Subcutaneous abdominal adipose tissue (tissue), 5 donors: ENCODE measurements at regions not wholly inside any gene's neighbourhood (a gene's known extent, or its start where the extent isn't known, plus 50 kb on each side); places are given as distances from the start of the nearest gene placed in this dataset.
"Not testable (repeated sequence)": the region's sequence is repeated elsewhere in the genome, so short reads cannot be mapped to it uniquely, and the experiment has no call there.

Experiments used
- H3K27ac ChIP-seq: one replicate; pipeline ENCODE4 v1.7.0; 2013; ENCODE audit warnings: low read depth, mild to moderate bottlenecking, inconsistent platforms, low read length, moderate library complexity
- H3K27me3 ChIP-seq, 5 donors: one replicate each; pipeline ENCODE4 v1.7.0; 2013; ENCODE audit warnings: low read length in 5 of 5, inconsistent platforms in 1 of 5; ENCODE audit not compliant: control insufficient read depth in 5 of 5, insufficient read depth in 4 of 5
- H3K36me3 ChIP-seq, 5 donors: one replicate each; pipeline ENCODE4 v1.7.0; 2013; ENCODE audit warnings: low read length in 5 of 5; ENCODE audit not compliant: control insufficient read depth in 5 of 5, insufficient read depth in 5 of 5
- H3K4me1 ChIP-seq, 5 donors: one replicate each; pipeline ENCODE4 v1.7.0; 2013; ENCODE audit warnings: low read length in 5 of 5, mild to moderate bottlenecking in 3 of 5, moderate library complexity in 1 of 5; ENCODE audit not compliant: control insufficient read depth in 5 of 5, insufficient read depth in 5 of 5
- H3K4me3 ChIP-seq, 5 donors: one replicate each; pipeline ENCODE4 v1.7.0; 2013; ENCODE audit warnings: low read length in 5 of 5, low read depth in 1 of 5
- H3K9ac ChIP-seq, 5 donors: one replicate each; pipeline ENCODE4 v1.7.0; 2013; ENCODE audit warnings: low read length in 5 of 5, mild to moderate bottlenecking in 4 of 5, moderate library complexity in 3 of 5
- H3K9me3 ChIP-seq, 5 donors: one replicate each; pipeline ENCODE4 v1.7.0; 2013; ENCODE audit warnings: low read length in 5 of 5; ENCODE audit not compliant: control insufficient read depth in 5 of 5
- donor health status: healthy.
- donor health status: healthy.
- donor health status: healthy.
- donor health status: healthy.
- donor health status: healthy.

GRCh38 chr6:4641461-4641860 lies 134.7 kb upstream of the CDYL start:
- Histone ChIP-seq H3K4me3 (no peak overlapping the region), H3K9me3 (no peaks in the 10 kb centered on the region), H3K9ac (no peak overlapping the region), H3K4me1 (no peaks in the 10 kb centered on the region), H3K36me3 (no peaks in the 10 kb centered on the region), H3K27ac (no peak overlapping the region), H3K27me3 (no peaks in the 10 kb centered on the region)

DNA sequence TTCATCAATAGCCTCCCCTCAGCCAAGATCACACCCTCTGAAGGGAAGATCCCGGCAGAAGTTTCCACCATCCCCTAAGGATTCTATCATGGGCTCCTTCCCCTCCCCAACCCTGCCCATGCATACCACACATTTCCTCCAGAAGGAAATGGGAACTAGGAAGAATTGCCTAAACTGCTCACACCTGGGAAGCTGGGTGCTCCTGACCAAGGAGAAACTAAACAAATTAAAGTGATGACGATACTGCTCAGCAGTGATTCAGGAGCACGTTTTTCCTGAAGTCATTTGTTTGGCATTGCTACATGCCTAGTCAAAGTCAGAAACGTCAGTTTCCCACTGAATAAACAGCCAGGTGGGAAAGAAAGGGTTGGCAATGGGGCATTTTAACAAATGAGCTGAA lies 136.1 kb upstream of the CDYL start:
- Histone ChIP-seq H3K36me3 (no peaks in the 10 kb centered on the region), H3K9ac (no peak overlapping the region), H3K9me3 (no peaks in the 10 kb centered on the region), H3K4me1 (peaks cover 0 to 6% (median 0%) of the 10 kb centered on the region in 5 donors), H3K27ac (no peak overlapping the region), H3K27me3 (no peaks in the 10 kb centered on the region), H3K4me3 (no peak overlapping the region)

GRCh38 chr6:4638641-4639040 lies 137.6 kb upstream of the CDYL start:
- Histone ChIP-seq H3K36me3 (no peaks in the 10 kb centered on the region), H3K4me3 (no peak overlapping the region), H3K27ac (no peak overlapping the region), H3K27me3 (no peaks in the 10 kb centered on the region), H3K9me3 (no peaks in the 10 kb centered on the region), H3K9ac (no peak overlapping the region), H3K4me1 (peaks cover 0 to 6% (median 0%) of the 10 kb centered on the region in 5 donors)

DNA sequence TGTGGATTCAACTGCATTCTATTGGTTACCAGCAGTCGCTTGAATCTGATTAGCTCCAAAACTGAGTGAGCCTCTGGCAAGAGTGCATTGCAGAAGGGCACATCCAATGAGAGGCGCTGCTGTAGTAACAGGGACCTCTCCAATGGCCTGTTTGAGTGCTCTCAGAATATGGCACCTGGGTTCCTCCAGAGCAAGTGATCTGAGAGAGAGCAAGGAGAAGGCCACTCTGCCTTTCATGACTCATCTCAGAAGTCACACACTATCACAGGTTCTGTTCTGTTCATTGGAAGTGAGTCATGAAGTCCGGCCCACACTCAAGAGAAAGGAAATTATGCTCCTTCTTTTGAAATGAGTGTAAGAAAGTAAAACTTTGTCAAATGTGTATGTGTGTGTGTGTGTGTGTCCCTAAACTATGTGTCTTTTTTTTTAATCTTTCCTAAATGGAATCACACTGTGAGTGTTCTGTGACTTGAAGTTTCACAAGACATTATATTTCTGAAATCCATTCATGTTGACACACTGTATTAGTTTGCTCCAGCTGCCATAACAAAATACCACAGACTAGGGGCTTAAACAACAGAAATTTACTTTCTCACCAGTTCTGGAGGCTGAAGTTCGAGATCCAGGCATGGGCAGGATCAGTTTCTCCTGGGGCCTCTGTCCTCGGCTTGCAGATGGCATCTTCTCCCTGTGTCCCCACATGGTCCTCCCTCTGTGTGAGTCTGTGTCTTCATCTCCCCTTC lies 138.3 kb upstream of the CDYL start:
- no peak overlapping the region for H3K9ac ChIP-seq
- no peaks in the 10 kb centered on the region for H3K36me3 ChIP-seq
- H3K4me1 ChIP-seq: peaks cover 0 to 6% (median 0%) of the 10 kb centered on the region in 5 donors
- no peak overlapping the region for H3K4me3 ChIP-seq
- no peaks in the 10 kb centered on the region for H3K27me3 ChIP-seq
- H3K9me3 ChIP-seq: no peaks in the 10 kb centered on the region
- H3K27ac ChIP-seq: no peak overlapping the region

DNA sequence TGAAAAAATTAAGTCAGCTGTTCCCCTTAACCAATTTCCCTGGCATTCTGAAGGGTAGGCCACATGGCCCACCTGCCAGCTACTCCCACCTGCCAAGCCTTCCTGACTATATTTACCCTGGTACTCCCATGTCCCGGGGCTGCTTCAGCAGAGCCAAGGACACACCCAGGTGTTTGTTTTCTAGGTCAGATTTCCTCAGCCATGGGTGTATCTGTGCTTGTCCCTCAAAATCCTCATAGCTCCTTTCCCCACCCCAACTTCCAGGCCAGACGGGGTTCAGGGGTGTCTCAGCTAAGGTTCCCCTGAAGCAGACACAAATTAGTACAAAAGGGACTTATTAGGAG lies 139.4 kb upstream of the CDYL start:
- H3K27me3 ChIP-seq: no peaks in the 10 kb centered on the region
- no peaks in the 10 kb centered on the region for H3K9me3 ChIP-seq
- H3K9ac ChIP-seq: no peak overlapping the region
- H3K36me3 ChIP-seq: no peaks in the 10 kb centered on the region
- peaks cover 0 to 6% (median 0%) of the 10 kb centered on the region in 5 donors for H3K4me1 ChIP-seq
- H3K4me3 ChIP-seq: no peak overlapping the region
- H3K27ac ChIP-seq: no peak overlapping the region

GRCh38 chr6:4636191-4636880 lies 139.9 kb upstream of the CDYL start:
- H3K9ac ChIP-seq: no peak overlapping the region
- peaks cover 0 to 6% (median 0%) of the 10 kb centered on the region in 5 donors for H3K4me1 ChIP-seq
- no peaks in the 10 kb centered on the region for H3K9me3 ChIP-seq
- H3K27me3 ChIP-seq: no peaks in the 10 kb centered on the region
- no peak overlapping the region for H3K27ac ChIP-seq
- no peaks in the 10 kb centered on the region for H3K36me3 ChIP-seq
- no peak overlapping the region for H3K4me3 ChIP-seq

DNA sequence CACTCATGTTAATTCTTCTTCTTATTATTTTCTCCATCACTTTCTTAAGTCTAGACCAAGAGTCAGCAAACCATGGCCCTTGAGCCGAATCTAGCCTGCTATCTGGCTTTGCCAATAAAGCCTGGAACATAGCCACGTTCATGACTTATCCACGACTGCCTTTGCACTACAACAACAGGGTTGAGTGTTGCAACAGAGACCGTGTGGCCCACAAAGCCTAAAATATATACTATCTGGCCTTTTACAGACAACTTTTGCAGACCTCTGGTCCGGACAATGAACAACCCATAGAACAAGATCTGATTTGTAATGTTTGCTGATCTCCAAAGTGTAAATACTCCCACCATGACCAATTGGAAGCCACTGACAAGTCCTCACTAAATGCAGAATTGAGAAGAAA lies 140.5 kb upstream of the CDYL start:
- H3K9ac ChIP-seq: no peak overlapping the region
- no peak overlapping the region for H3K27ac ChIP-seq
- H3K27me3 ChIP-seq: no peaks in the 10 kb centered on the region
- peaks cover 0 to 3% (median 2%) of the 10 kb centered on the region in 5 donors for H3K9me3 ChIP-seq
- peaks cover 0 to 6% (median 0%) of the 10 kb centered on the region in 5 donors for H3K4me1 ChIP-seq
- no peaks in the 10 kb centered on the region for H3K36me3 ChIP-seq
- H3K4me3 ChIP-seq: no peak overlapping the region

DNA sequence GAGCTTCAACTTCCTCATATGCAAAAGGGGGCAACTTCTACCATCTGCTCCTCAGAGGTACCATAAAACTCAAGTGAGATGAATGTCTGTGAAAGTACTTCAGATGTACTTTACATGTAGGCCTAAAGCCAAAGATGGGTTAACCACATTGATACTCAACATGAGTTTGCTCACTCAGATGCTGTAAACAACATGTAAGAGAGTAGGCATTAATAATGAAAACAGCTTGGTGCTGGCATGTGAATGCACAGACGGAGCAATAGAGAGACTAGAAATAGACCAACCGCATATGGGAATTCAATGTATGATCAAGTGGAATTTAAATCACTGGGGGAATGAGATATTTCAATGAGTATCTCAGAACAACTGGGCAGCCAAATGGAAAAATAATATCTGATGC lies 143.8 kb upstream of the CDYL start:
- no peaks in the 10 kb centered on the region for H3K36me3 ChIP-seq
- H3K9ac ChIP-seq: no peak overlapping the region
- no peaks in the 10 kb centered on the region for H3K27me3 ChIP-seq
- peaks cover 0 to 6% (median 0%) of the 10 kb centered on the region in 5 donors for H3K4me1 ChIP-seq
- no peak overlapping the region for H3K27ac ChIP-seq
- peaks cover 6 to 23% (median 14%) of the 10 kb centered on the region in 5 donors for H3K9me3 ChIP-seq
- no peak overlapping the region for H3K4me3 ChIP-seq

DNA sequence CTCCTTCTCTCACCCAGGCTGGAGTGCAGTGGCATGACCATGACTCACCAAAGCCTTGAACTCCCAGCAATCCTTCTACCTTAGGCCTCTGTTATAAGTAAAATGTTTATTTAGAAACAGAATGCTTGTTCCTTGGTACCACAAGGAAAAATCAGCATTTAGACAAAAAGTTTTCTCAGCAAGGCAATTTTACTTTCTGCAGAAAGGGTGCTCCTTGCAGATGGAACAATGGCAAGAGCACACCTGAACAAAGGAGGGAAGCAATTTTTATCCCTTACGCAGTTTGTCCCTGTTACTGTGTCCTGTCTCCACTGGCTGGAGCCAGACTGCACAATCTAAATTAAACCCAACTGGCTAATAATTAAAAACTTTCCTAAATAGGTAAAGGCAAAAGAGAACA lies 146.4 kb upstream of the CDYL start:
- not testable (repeated sequence) for H3K27me3 ChIP-seq, H3K4me1 ChIP-seq, H3K9ac ChIP-seq, H3K27ac ChIP-seq, H3K4me3 ChIP-seq, H3K36me3 ChIP-seq
- peaks cover 6 to 23% (median 14%) of the 10 kb centered on the region in 5 donors for H3K9me3 ChIP-seq

DNA sequence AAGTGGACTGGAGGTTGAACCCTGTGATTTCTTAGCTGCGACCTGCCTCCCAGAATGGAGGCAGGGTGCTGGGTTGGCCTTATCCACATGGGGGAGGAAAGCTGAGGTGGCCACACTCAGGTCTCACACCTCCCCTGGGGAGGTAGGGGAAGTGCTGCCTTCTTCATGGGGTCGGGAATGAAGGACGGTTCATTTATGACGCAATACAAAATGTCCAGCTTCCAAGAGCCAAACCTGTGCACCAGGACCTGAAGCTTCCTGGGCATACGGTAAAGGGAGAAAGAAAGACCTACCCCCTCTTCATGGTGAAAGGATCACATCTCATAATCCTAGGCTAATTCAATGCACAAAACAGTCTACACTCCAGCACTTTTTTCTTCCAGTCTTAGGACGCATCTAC lies 150.6 kb upstream of the CDYL start:
- H3K4me1 ChIP-seq: no peaks in the 10 kb centered on the region
- H3K27ac ChIP-seq: no peak overlapping the region
- H3K9me3 ChIP-seq: peaks cover 6 to 19% (median 12%) of the 10 kb centered on the region in 5 donors
- no peak overlapping the region for H3K9ac ChIP-seq
- H3K36me3 ChIP-seq: no peaks in the 10 kb centered on the region
- no peak overlapping the region for H3K4me3 ChIP-seq
- peaks cover 0 to 2% (median 0%) of the 10 kb centered on the region in 5 donors for H3K27me3 ChIP-seq
